CD4-positive, alpha-beta T cell (primary cell): ENCODE measurements at regions not wholly inside any gene's neighbourhood (a gene's known extent, or its start where the extent isn't known, plus 50 kb on each side); places are given as distances from the start of the nearest gene placed in this dataset.

Source experiments
- ATAC-seq: fragments of 200-7000 bp; cut with Tn5 transposase; one replicate; pipeline ENCODE4 v1.10.0; 2022; ENCODE audit warnings: mild to moderate bottlenecking; ENCODE audit not compliant: poor library complexity
- CTCF ChIA-PET: fragments of 350-600 bp; sonication (Branson Sonifier 250); formaldehyde crosslinking; loops from one replicate; lab custom pipeline; 2021; ENCODE audit warnings: antibody characterized with exemption, inconsistent platforms; lab: Charles Lee
- POLR2A ChIA-PET: fragments of 350-600 bp; sonication (Branson Sonifier 250); formaldehyde crosslinking; loops from one replicate; lab custom pipeline; 2021; ENCODE audit warnings: antibody characterized with exemption, inconsistent platforms; lab: Charles Lee
- DNase-seq, 14 experiments: peaks; one replicate each; pipeline ENCODE4 v3.0.0-alpha.2; 2013 to 2020; ENCODE audit warnings: mixed read lengths in 2 of 14
- H3K27ac ChIP-seq, 2 donors: one replicate each; pipeline versions ENCODE4 v1.5.1 to v1.7.0; 2013; ENCODE audit warnings: low read length in 2 of 2, low read depth in 1 of 2, mild to moderate bottlenecking in 1 of 2
- H3K27me3 ChIP-seq, 2 experiments: 1 replicate in 1 of 2; 2 replicates in 1 of 2; pipeline versions ENCODE4 v1.6.1 to v1.7.0; 2013; ENCODE audit warnings: low read length in 2 of 2, control low read depth in 1 of 2, mild to moderate bottlenecking in 1 of 2, moderate library complexity in 1 of 2; ENCODE audit not compliant: insufficient read depth in 2 of 2, control insufficient read depth in 1 of 2
- H3K36me3 ChIP-seq: one replicate; pipeline ENCODE4 v1.6.1; 2013; ENCODE audit warnings: low read length, control low read depth; ENCODE audit not compliant: insufficient read depth
- H3K4me1 ChIP-seq: one replicate; pipeline ENCODE4 v1.6.1; 2013; ENCODE audit warnings: low read length, control low read depth; ENCODE audit not compliant: insufficient read depth
- H3K4me3 ChIP-seq: one replicate; pipeline ENCODE4 v1.5.1; 2013; ENCODE audit warnings: mild to moderate bottlenecking, low read length, moderate library complexity
- H3K9me3 ChIP-seq, 2 experiments: 1 replicate in 1 of 2; 2 replicates in 1 of 2; pipeline versions ENCODE4 v1.6.1 to v1.7.0; 2013; ENCODE audit warnings: low read length in 2 of 2, mild to moderate bottlenecking in 2 of 2, control low read depth in 1 of 2, moderate library complexity in 1 of 2; ENCODE audit not compliant: control insufficient read depth in 1 of 2, insufficient read depth in 1 of 2
- H3K27ac Mint-ChIP-seq: one replicate; pipeline ENCODE4 v1.8.0; 2020; ENCODE audit warnings: mixed read lengths
- H3K27me3 Mint-ChIP-seq: one replicate; pipeline ENCODE4 v1.8.0; 2021; ENCODE audit warnings: mixed read lengths
- H3K36me3 Mint-ChIP-seq: one replicate; pipeline ENCODE4 v1.8.0; 2021; ENCODE audit warnings: low read depth, mixed read lengths
- H3K4me1 Mint-ChIP-seq: one replicate; pipeline ENCODE4 v1.8.0; 2021; ENCODE audit warnings: low read depth, mixed read lengths
- H3K4me3 Mint-ChIP-seq: one replicate; pipeline ENCODE4 v1.8.0; 2020; ENCODE audit warnings: mild to moderate bottlenecking, mixed read lengths
- H3K9me3 Mint-ChIP-seq: one replicate; pipeline ENCODE4 v1.8.0; 2020; ENCODE audit warnings: mixed read lengths
- intact Hi-C, 2 experiments: fragments of 100-400 bp; cut with DNase I in 1 of 2; cut with micrococcal nuclease in 1 of 2; formaldehyde crosslinking; loops; one replicate each; pipeline versions ENCODE4 v1.15.1 to v1.9.0; 2023 to 2025; cut with DNase I, micrococcal nuclease
- TF ChIP-seq, protein P1 (sequence below): fragments of 200-600 bp; IDR thresholded peaks from one replicate; pipeline ENCODE4 v1.8.0; 2022; ENCODE audit warnings: antibody characterized with exemption, mild to moderate bottlenecking

DNA sequence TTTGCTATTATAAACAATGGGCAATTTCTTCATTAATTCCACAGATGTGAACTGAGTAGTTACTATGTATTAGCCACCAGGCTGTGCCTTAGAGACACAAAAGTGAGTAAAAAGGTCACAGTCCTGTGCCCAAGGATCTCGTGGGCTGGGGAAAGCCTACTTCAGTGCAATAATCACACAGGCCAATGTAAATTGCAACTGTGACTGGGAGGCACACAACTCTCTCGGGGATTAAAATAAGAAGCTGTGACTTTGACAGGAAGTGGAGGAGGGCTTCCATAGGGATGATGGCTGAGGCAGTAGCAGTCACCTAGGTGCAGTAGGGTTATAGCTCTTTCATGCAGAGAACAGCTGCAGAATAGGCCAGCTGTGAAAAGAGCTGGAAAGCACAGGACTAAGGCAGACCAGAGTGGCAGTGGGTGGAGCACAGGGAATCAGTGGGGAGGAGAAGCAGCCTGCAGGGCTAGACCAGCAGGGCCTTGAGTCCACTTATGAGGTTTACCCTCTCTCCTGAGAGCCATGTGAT, 121.9 kb downstream of the MAB21L3 start:
- CTCF ChIA-PET = interaction anchor here (1.6 to 1.7 kb wide), 2 partner anchors 94 to 253 kb away, joined by 4 to 10 read pairs; no protein-coding TSS in a partner anchor
- no peak overlapping the region for H3K4me3 Mint-ChIP-seq
- TF ChIP-seq, protein P1, sequence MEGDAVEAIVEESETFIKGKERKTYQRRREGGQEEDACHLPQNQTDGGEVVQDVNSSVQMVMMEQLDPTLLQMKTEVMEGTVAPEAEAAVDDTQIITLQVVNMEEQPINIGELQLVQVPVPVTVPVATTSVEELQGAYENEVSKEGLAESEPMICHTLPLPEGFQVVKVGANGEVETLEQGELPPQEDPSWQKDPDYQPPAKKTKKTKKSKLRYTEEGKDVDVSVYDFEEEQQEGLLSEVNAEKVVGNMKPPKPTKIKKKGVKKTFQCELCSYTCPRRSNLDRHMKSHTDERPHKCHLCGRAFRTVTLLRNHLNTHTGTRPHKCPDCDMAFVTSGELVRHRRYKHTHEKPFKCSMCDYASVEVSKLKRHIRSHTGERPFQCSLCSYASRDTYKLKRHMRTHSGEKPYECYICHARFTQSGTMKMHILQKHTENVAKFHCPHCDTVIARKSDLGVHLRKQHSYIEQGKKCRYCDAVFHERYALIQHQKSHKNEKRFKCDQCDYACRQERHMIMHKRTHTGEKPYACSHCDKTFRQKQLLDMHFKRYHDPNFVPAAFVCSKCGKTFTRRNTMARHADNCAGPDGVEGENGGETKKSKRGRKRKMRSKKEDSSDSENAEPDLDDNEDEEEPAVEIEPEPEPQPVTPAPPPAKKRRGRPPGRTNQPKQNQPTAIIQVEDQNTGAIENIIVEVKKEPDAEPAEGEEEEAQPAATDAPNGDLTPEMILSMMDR = peak; percentile 64
- DNase-seq (peak in 12 of 14 experiments; percentile 10 to 71 (median 21)), ATAC-seq (peak; percentile 99)
- Histone ChIP-seq H3K4me1 (peaks cover 15% of the 10 kb centered on the region), H3K9me3 (no peaks in the 10 kb centered on the region), H3K27ac (no peak overlapping the region), H3K27me3 (no peaks in the 10 kb centered on the region), H3K4me3 (no peak overlapping the region), H3K36me3 (no peaks in the 10 kb centered on the region)
- intact Hi-C loops = loop anchor here (1.0 to 10.0 kb wide), 7 partner anchors 81 to 252 kb away; no protein-coding TSS in a partner anchor
- no peaks in the 10 kb centered on the region for H3K36me3 Mint-ChIP-seq
- POLR2A ChIA-PET = interaction anchor here (0.7 to 1.0 kb wide), 4 partner anchors 10 to 253 kb away, joined by 3 to 4 read pairs (median 4); partner anchors contain the start of gene ATP1A1
- no peaks in the 10 kb centered on the region for H3K9me3 Mint-ChIP-seq
- H3K27ac Mint-ChIP-seq = peak overlapping the region; percentile 2
- peaks cover 26% of the 10 kb centered on the region for H3K4me1 Mint-ChIP-seq
- no peaks in the 10 kb centered on the region for H3K27me3 Mint-ChIP-seq

DNA sequence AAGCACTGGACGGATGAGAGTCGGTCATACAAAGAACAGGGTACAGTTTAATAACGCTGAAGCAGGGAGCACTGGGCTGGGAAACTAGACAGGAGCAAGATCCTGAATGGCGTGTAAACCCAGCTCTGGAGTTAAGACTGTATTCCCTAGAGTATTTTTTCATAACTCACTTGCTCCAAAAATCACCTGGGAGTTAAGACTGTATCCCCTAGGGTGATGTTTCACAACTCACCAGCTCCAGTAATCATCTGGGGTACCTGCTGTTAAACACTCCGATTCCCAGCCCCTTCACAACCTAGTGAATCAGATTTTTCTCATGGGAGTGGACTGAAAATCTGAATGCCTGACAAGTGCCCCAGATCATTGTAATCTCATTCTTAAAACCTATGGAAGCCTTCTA, 123.2 kb downstream of the MAB21L3 start:
- H3K27ac ChIP-seq = no peak overlapping the region
- Mint-ChIP-seq H3K4me1 (peaks cover 22% of the 10 kb centered on the region), H3K27ac (no peak overlapping the region), H3K27me3 (no peaks in the 10 kb centered on the region), H3K9me3 (no peaks in the 10 kb centered on the region), H3K4me3 (no peak overlapping the region), H3K36me3 (no peaks in the 10 kb centered on the region)
- no peak for DNase-seq
- no peak overlapping the region for H3K4me3 ChIP-seq
- POLR2A ChIA-PET = no interaction called here
- intact Hi-C loops = loop anchor here (5.0 to 10.0 kb wide), 5 partner anchors 82 to 158 kb away; no protein-coding TSS in a partner anchor
- H3K27me3 ChIP-seq = no peaks in the 10 kb centered on the region
- H3K36me3 ChIP-seq = no peaks in the 10 kb centered on the region
- TF ChIP-seq, protein P1 = no peak
- H3K4me1 ChIP-seq = peaks cover 15% of the 10 kb centered on the region
- no peak for ATAC-seq
- CTCF ChIA-PET = interaction anchor here (1.4 to 1.7 kb wide), 3 partner anchors 95 to 252 kb away, joined by 3 to 10 read pairs (median 4); no protein-coding TSS in a partner anchor
- H3K9me3 ChIP-seq = no peaks in the 10 kb centered on the region

DNA sequence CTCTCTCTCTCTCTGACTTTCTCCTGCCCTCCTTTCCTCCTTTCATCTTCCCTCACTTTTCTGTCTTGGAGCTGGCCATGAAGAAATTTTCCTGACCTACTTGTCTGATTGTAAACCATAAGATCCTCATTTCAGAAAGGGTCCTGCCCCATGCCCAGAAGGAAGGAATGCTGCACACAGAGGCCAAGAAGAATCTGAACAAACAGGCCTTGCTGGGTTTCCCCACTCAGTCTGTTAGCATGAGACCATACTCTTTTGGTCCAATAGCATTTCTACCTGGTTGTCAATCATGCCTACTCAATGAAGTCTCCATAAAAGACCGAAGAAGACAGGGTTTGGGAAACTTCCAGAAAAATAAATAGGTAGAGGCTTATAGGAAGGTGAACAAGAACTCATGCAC, 128.7 kb downstream of the MAB21L3 start:
- Histone ChIP-seq H3K4me3 (no peak overlapping the region), H3K27ac (no peak overlapping the region), H3K4me1 (peaks cover 9% of the 10 kb centered on the region), H3K9me3 (no peaks in the 10 kb centered on the region), H3K36me3 (no peaks in the 10 kb centered on the region), H3K27me3 (no peaks in the 10 kb centered on the region)
- Mint-ChIP-seq H3K4me3 (no peak overlapping the region), H3K9me3 (no peaks in the 10 kb centered on the region), H3K27me3 (no peaks in the 10 kb centered on the region), H3K36me3 (no peaks in the 10 kb centered on the region), H3K27ac (no peak overlapping the region), H3K4me1 (peaks cover 20% of the 10 kb centered on the region)
- ATAC-seq = no peak
- no peak for DNase-seq
- TF ChIP-seq, protein P1 = no peak
- intact Hi-C loops = loop anchor here in 1 of 2 experiments (10.0 kb wide), 1 partner anchor 85 kb away; no protein-coding TSS in a partner anchor
- ChIA-PET POLR2A (no interaction called here), CTCF (no interaction called here)
